ENCODE measurements at regions not wholly inside any gene's neighbourhood (a gene's known extent, or its start where the extent isn't known, plus 50 kb on each side); places are given as distances from the start of the nearest gene placed in this dataset.
A peak's percentile ranks its signal among the peaks of the same experiment; 100 is the strongest.

- no peak overlapping the region for H3K4me3 ChIP-seq (ENCODE audit: control insufficient read depth, low read depth, low read length)
- TF ChIP-seq CTCF (IDR thresholded peaks at IDR 0.05; ENCODE audit: control insufficient read depth, insufficient read depth, low read depth, low read length, missing control alignments) = no peak
- no peak for DNase-seq (ENCODE audit: low read depth)
Measured at GRCh38 chr5:120789918-120790317, 325.8 kb downstream of the PRR16 start.

- TF ChIP-seq CTCF (IDR thresholded peaks at IDR 0.05; ENCODE audit: control insufficient read depth, insufficient read depth, low read depth, low read length, missing control alignments) = no peak
- no peak for DNase-seq (ENCODE audit: low read depth)
- H3K4me3 ChIP-seq (ENCODE audit: control insufficient read depth, low read depth, low read length) = no peak overlapping the region
Measured at GRCh38 chr5:120790339-120790738, 326.2 kb downstream of the PRR16 start.

- no peak for TF ChIP-seq CTCF (IDR thresholded peaks at IDR 0.05; ENCODE audit: control insufficient read depth, insufficient read depth, low read depth, low read length, missing control alignments)
- H3K4me3 ChIP-seq (ENCODE audit: control insufficient read depth, low read depth, low read length) = no peak overlapping the region
- DNase-seq (ENCODE audit: low read depth) = no peak
Measured at GRCh38 chr5:120792477-120792876, 328.4 kb downstream of the PRR16 start.

GRCh38 chr5:120794121-120794520, 330.0 kb downstream of the PRR16 start:
- no peak for DNase-seq (ENCODE audit: low read depth)
- TF ChIP-seq CTCF (IDR thresholded peaks at IDR 0.05; ENCODE audit: control insufficient read depth, insufficient read depth, low read depth, low read length, missing control alignments) = no peak
- no peak overlapping the region for H3K4me3 ChIP-seq (ENCODE audit: control insufficient read depth, low read depth, low read length)

GRCh38 chr5:120803282-120803681, 339.2 kb downstream of the PRR16 start:
- no peak overlapping the region; the same call in 1 of the 2 replicates for H3K4me3 ChIP-seq (ENCODE audit: control insufficient read depth, low read depth, low read length)

GRCh38 chr5:120805131-120805530, 341.0 kb downstream of the PRR16 start:
- TF ChIP-seq CTCF (IDR thresholded peaks at IDR 0.05; ENCODE audit: control insufficient read depth, insufficient read depth, low read depth, low read length, missing control alignments) = no peak
- no peak for DNase-seq (ENCODE audit: low read depth)
- H3K4me3 ChIP-seq (ENCODE audit: control insufficient read depth, low read depth, low read length) = no peak overlapping the region

More at GRCh38 chr5:120803282-120803681, 339.2 kb downstream of the PRR16 start:
- DNase-seq (ENCODE audit: low read depth) = no peak
- no peak for TF ChIP-seq CTCF (IDR thresholded peaks at IDR 0.05; ENCODE audit: control insufficient read depth, insufficient read depth, low read depth, low read length, missing control alignments)

- no peak for TF ChIP-seq CTCF (IDR thresholded peaks at IDR 0.05; ENCODE audit: control insufficient read depth, insufficient read depth, low read depth, low read length, missing control alignments)
- DNase-seq (ENCODE audit: low read depth) = peak; percentile 16
- H3K4me3 ChIP-seq (ENCODE audit: control insufficient read depth, low read depth, low read length) = no peak overlapping the region
Measured at GRCh38 chr5:120806202-120806601, 342.1 kb downstream of the PRR16 start.

Data from AG09309 (cell line).